HL-60 (cell line): ENCODE measurements at regions not wholly inside any gene's neighbourhood (a gene's known extent, or its start where the extent isn't known, plus 50 kb on each side); places are given as distances from the start of the nearest gene placed in this dataset.

ENCODE experiments used
- CTCF ChIP-seq: IDR thresholded peaks from one replicate; pipeline ENCODE4 v1.5.1; 2011; ENCODE audit warnings: low read length, control low read depth, inconsistent platforms; ENCODE audit not compliant: insufficient read depth
- GABPA ChIP-seq: IDR thresholded peaks from 2 replicates; pipeline ENCODE4 v1.6.1; 2012; ENCODE audit warnings: low read depth
- POLR2AphosphoS5 ChIP-seq: IDR thresholded peaks from 2 replicates; pipeline ENCODE4 v1.6.1; 2012; ENCODE audit warnings: low read depth
- REST ChIP-seq: IDR thresholded peaks from 2 replicates; pipeline ENCODE4 v1.6.1; 2012; ENCODE audit warnings: low read depth; ENCODE audit not compliant: insufficient replicate concordance
- SPI1 ChIP-seq: IDR thresholded peaks from 2 replicates; pipeline ENCODE4 v1.6.1; 2012; ENCODE audit warnings: low read depth, mild to moderate bottlenecking, borderline replicate concordance

GRCh38 chrX:39470588-39471407, 627.0 kb downstream of the BCOR start:
- no peak for TF ChIP-seq CTCF
- TF ChIP-seq POLR2AphosphoS5, result no peak
- TF ChIP-seq GABPA, result no peak
- TF ChIP-seq REST, result no peak
- no peak for TF ChIP-seq SPI1
